Retinal pigment epithelial cell (primary cell): ENCODE measurements at regions not wholly inside any gene's neighbourhood (a gene's known extent, or its start where the extent isn't known, plus 50 kb on each side); places are given as distances from the start of the nearest gene placed in this dataset.

ENCODE experiments used
- DNase-seq: peaks from one replicate; pipeline ENCODE4 v3.0.0-alpha.2; 2010; ENCODE audit warnings: low read depth
- H3K4me3 ChIP-seq: 2 replicates; pipeline ENCODE4 v1.5.1; 2011; ENCODE audit warnings: mild to moderate bottlenecking, low read length, control low read depth, moderate library complexity
- TF ChIP-seq, protein P1 (sequence below): conservative IDR thresholded peaks from 2 replicates; pipeline ENCODE4 v1.5.1; 2011; ENCODE audit warnings: low read depth, low read length, control low read depth, inconsistent platforms

DNA sequence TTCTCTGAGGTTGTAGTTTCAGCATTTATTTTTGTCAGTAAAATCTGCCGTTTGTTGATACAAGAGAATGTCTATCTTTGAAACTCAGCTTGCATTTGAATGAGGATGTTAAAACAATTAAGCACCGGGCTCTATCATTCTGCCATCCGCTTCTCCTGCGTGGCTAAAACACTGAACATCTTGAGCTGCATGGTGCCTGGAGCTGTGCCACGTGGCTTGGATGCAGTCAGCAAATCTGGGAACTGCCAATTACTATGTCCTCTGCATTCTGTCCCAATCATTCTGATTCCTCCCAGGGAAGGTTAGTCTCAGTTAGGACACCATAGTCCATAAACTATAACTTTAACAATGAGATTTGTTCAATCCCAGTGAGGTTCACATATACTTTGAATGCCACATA lies 598.4 kb downstream of the FBXO15 start:
- H3K4me3 ChIP-seq = no peak overlapping the region
- DNase-seq = no peak
- TF ChIP-seq, protein P1, sequence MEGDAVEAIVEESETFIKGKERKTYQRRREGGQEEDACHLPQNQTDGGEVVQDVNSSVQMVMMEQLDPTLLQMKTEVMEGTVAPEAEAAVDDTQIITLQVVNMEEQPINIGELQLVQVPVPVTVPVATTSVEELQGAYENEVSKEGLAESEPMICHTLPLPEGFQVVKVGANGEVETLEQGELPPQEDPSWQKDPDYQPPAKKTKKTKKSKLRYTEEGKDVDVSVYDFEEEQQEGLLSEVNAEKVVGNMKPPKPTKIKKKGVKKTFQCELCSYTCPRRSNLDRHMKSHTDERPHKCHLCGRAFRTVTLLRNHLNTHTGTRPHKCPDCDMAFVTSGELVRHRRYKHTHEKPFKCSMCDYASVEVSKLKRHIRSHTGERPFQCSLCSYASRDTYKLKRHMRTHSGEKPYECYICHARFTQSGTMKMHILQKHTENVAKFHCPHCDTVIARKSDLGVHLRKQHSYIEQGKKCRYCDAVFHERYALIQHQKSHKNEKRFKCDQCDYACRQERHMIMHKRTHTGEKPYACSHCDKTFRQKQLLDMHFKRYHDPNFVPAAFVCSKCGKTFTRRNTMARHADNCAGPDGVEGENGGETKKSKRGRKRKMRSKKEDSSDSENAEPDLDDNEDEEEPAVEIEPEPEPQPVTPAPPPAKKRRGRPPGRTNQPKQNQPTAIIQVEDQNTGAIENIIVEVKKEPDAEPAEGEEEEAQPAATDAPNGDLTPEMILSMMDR = no peak

DNA sequence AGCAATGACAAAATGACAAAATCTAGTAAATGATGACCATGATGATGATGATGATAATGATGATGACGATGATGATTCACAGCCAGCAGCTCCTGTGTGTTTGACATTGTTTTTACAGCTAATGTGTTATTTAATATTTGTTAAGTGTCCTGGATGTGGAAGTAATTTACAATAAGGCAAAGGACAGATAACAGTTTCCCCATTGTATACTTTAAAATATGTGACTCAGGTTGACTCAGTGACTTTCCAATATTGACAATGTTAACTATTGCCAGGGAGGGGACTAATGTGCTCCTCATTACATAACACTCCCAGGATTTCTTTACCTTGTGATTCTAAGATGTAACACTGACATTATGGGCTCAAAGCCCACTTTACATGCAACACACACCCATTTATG lies 602.2 kb downstream of the FBXO15 start:
- no peak for DNase-seq
- H3K4me3 ChIP-seq = no peak overlapping the region

DNA sequence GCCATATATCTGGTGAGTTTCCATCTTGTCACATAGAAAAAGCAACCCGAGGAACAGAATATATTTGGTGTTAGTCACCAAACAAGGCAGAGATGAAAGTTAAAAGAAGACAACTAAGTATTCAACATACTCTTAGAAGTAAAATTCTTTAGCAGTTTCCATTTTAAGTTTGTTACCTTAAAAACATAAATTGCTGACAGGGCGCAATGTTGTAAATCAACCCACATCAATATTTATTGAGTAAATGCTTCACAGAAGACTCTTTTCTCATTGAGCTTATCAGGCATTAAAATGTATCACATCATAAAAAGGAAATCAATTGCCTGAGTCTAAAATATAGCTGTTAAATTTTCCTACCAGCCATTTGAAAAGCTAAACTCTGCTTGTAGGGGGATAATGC lies 603.0 kb downstream of the FBXO15 start:
- no peak overlapping the region for H3K4me3 ChIP-seq

More for the DNA sequence above, 602.2 kb downstream of the FBXO15 start:
- TF ChIP-seq, protein P1 = no peak

DNA sequence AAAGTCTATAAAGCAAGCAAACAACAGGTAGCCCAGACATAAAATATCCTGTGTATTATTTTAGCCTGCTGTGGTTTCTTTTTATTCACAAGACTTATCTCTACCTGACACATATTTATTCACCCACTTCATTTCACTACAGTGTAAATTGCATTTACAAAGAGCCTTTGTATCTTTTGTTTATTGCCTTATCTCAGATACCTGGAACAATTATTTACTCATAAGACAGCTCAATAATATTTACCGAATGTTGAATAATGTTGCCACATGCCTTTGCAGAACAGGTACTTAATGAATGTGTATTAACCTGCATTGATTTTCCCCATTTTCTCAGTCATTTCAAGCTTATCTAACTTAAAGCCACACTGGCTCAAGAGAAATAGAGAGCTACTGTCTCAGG lies 603.6 kb downstream of the FBXO15 start:
- DNase-seq = no peak
- no peak overlapping the region for H3K4me3 ChIP-seq

More for the DNA sequence above, 603.0 kb downstream of the FBXO15 start:
- DNase-seq = no peak
- TF ChIP-seq, protein P1 = no peak

DNA sequence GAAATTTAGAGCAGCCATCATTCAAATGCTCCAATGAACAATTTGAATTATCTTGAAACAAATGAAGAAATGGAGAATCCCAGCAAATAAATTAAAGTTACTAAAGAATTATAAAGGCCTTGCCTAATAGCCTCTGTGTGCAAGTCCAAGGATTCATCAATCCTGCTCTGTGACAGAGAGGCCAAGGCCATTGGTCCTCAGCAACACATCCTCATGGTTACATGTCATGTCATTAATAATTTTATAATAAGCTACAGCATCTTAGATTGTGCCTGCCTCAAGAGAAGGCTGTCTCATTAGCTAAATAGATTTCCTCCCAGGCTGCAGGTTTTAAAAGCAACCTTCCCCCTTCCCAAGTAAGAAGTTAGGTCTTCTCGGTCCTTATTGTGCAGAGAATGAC lies 611.6 kb downstream of the FBXO15 start:
- no peak overlapping the region for H3K4me3 ChIP-seq
- TF ChIP-seq, protein P1 = no peak
- no peak for DNase-seq

More for the DNA sequence above, 603.6 kb downstream of the FBXO15 start:
- TF ChIP-seq, protein P1 = no peak

DNA sequence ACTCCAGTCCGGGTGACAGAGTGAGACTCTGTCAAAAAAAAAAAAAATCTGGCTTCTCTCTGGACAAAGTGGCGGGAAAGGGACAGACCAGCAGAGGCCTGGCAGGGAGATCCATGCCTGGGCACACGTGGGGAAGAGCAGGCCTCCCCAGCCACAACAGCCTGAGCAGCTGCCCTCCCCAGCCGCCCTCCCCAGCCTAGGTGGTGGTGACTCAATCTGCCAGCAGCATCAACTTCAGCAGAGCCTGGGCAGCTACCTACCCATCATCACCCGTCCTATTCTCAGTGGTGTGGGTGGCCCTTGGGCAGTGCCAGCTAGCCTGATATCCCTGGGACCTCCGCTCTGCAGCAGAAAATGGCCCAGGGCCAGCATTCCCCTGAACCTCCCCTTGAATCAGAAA lies 612.4 kb downstream of the FBXO15 start:
- H3K4me3 ChIP-seq = no peak overlapping the region
- no peak for DNase-seq
- TF ChIP-seq, protein P1 = no peak

DNA sequence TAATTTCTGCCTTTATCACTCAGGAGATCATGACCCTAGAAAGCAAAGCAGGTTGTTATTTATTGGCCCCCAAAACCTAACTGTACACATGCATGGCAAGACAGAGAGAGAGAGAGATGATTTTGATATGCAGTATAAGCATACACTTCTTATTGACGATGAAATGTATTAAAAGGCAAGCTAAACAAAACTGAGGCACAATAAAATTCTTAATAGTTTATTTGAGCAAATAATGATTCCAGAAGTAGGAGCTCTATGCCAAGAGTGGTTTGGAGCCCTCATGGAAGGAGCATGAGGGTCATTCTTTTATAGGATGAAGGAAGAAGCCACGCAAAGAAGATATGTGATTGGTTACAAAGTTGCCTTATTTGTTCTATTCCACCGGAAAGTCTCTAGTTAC lies 616.0 kb downstream of the FBXO15 start:
- DNase-seq = no peak
- H3K4me3 ChIP-seq = no peak overlapping the region
- TF ChIP-seq, protein P1 = no peak
